ENCODE measurements at regions not wholly inside any gene's neighbourhood (a gene's known extent, or its start where the extent isn't known, plus 50 kb on each side); places are given as distances from the start of the nearest gene placed in this dataset.

- H3K9me3 Mint-ChIP-seq: no peaks in the 10 kb centered on the region
- DNase-seq (ENCODE audit: low spot score) (no peak), ATAC-seq (no peak)
- TF ChIP-seq SMAD4 (CRISPR knock-in tag; IDR thresholded peaks at IDR 0.05): no peak
- no peak for TF ChIP-seq HMGA2 (CRISPR knock-in tag; IDR thresholded peaks at IDR 0.05)
- TF ChIP-seq SMAD3 (CRISPR knock-in tag; IDR thresholded peaks at IDR 0.05; ENCODE audit: borderline replicate concordance): no peak
- TF ChIP-seq MLX (CRISPR knock-in tag; IDR thresholded peaks at IDR 0.05): no peak
- no peak for TF ChIP-seq CREB1 (CRISPR knock-in tag; IDR thresholded peaks at IDR 0.05)
- TF ChIP-seq ATF2 (CRISPR knock-in tag; IDR thresholded peaks at IDR 0.05; ENCODE audit: borderline replicate concordance, low read depth): no peak
- no peak for TF ChIP-seq ZMAT4 (CRISPR knock-in tag; IDR thresholded peaks at IDR 0.05)
- ChIA-PET CTCF (no interaction called here), POLR2A (no interaction called here)
- H3K4me1 Mint-ChIP-seq: no peaks in the 10 kb centered on the region
- H3K4me3 Mint-ChIP-seq: no peak overlapping the region
- no peak overlapping the region for H3K27ac Mint-ChIP-seq
- H3K36me3 Mint-ChIP-seq: no peaks in the 10 kb centered on the region
- H3K27me3 Mint-ChIP-seq (ENCODE audit: low read depth): no peaks in the 10 kb centered on the region
These were observed 253.6 kb downstream of the CBLL2 start for GRCh38 chrX:22526339-22526738.

- Mint-ChIP-seq H3K9me3 (no peaks in the 10 kb centered on the region), H3K4me1 (no peaks in the 10 kb centered on the region), H3K4me3 (no peak overlapping the region), H3K27ac (no peak overlapping the region), H3K27me3 (ENCODE audit: low read depth) (no peaks in the 10 kb centered on the region), H3K36me3 (no peaks in the 10 kb centered on the region)
- POLR2A ChIA-PET: no interaction called here
- ATAC-seq: no peak
- CTCF ChIA-PET: no interaction called here
- no peak for DNase-seq (ENCODE audit: low spot score)
- TF ChIP-seq AR (CRISPR knock-in tag; IDR thresholded peaks at IDR 0.05): no peak
- no peak for TF ChIP-seq ZBTB43 (CRISPR knock-in tag; IDR thresholded peaks at IDR 0.05)
- no peak for TF ChIP-seq ARID4B (CRISPR knock-in tag; IDR thresholded peaks at IDR 0.05; ENCODE audit: borderline replicate concordance)
- no peak for TF ChIP-seq MAX (CRISPR knock-in tag; IDR thresholded peaks at IDR 0.05)
- no peak for TF ChIP-seq ESRRA (CRISPR knock-in tag; IDR thresholded peaks at IDR 0.05; ENCODE audit: borderline replicate concordance)
- no peak for TF ChIP-seq ZNF671 (CRISPR knock-in tag; IDR thresholded peaks at IDR 0.05)
- TF ChIP-seq NR1H2 (CRISPR knock-in tag; IDR thresholded peaks at IDR 0.05): no peak
- TF ChIP-seq ZSCAN18 (CRISPR knock-in tag; IDR thresholded peaks at IDR 0.05): no peak
- TF ChIP-seq ZNF532 (CRISPR knock-in tag; IDR thresholded peaks at IDR 0.05; ENCODE audit: borderline replicate concordance): no peak
These were observed 254.6 kb downstream of the CBLL2 start for GRCh38 chrX:22527302-22527701.

All from WTC11 (cell line).